HS-27A (cell line): ENCODE measurements at regions not wholly inside any gene's neighbourhood (a gene's known extent, or its start where the extent isn't known, plus 50 kb on each side); places are given as distances from the start of the nearest gene placed in this dataset.
A peak's percentile ranks its signal among the peaks of the same experiment; 100 is the strongest.

Source experiments
- DNase-seq: peaks from one replicate; pipeline ENCODE4 v3.0.0-alpha.2; 2012; ENCODE audit warnings: low read depth, missing footprints

GRCh38 chr2:212709280-212709679, 170.7 kb upstream of the ERBB4 start:
- no peak for DNase-seq

DNA sequence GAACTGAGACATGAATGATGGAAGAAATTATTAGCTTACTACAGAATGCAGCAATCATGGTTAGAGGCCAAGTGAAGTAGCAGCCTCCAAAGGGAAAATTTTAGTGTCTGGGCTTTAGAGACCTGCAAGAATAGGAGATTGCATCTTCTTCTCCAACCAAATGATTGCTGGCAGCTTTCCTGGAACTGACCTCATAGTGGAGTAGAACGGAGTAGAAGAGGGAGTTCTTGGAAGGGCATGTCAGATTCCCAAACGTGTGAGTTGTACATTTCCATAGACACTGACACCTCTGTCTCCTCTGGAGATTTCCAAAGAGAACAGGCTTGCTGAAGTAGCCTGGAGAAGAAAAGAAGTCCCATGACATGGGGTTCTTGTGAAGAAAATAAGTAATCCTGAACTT, 169.8 kb upstream of the ERBB4 start:
- no peak for DNase-seq

DNA sequence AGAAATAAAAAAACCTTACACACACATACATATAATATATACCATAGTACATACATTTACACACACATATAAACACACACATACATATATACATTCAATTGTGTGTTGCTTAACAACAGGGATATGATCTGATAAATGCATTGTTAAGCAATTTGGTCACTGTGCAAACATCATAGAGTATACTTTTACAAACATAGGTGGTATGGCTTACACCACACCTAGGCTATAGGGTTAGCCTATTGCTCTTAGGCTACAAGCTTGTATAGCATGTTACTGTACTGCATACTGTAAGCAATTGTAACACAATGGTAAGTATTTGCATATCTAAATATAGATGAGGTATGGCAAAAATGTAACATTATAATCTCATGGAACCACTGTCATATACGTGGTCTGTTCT, 156.8 kb upstream of the ERBB4 start:
- DNase-seq: no peak

- DNase-seq: no peak
Measured at GRCh38 chr2:212694398-212694797, 155.8 kb upstream of the ERBB4 start.

- no peak for DNase-seq
Measured at GRCh38 chr2:212692466-212692865, 153.9 kb upstream of the ERBB4 start.

DNA sequence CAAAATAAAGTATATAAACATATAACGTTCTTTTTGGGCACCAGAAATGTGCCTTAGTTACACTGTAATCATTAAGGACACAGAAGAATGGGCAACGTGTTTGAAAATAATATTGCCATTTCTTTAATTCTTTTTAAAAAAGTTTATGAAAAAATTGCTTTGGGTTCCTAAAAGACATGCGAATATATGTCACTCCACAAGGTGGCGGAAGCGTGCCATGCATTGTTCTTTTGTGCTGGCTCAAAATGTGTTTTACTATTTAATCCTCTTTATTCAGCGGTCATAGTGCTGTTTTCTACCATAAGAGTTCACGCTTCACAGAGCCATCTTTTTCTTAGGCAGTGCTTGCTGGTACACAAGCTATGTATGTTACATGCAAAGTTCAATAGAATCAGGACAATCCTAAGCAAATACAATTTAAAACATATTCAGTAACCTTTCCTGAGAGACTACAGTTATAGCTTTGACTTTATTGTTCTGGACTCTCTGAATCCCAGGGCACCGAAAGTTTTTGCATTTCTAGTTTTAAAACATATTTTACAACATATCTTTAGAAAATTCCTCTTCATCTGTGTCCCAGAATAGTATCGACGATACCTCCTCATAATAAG, 147.8 kb upstream of the ERBB4 start:
- DNase-seq: peak; percentile 47

- DNase-seq: no peak
Measured at GRCh38 chr2:212683346-212684097, 144.9 kb upstream of the ERBB4 start.

DNA sequence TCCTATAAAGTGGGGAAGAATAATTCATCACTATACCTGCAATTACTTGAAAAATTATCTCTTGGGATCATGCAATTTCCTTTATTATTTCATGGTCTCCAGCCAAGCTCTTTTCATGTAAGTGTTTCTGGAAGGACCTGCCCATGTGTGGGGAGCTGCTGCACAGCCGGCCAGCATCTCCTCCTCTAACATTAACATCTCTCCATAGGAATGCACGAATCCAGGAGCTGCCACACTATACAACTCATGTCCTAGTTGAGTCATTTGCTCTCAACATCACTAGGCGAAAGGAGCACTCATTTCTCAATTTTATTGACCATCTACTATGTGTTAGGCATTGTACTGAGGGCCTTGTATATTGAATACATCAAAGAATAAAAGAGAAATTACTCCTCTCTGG, 144.3 kb upstream of the ERBB4 start:
- DNase-seq: no peak

GRCh38 chr2:212677466-212677865, 138.9 kb upstream of the ERBB4 start:
- DNase-seq: no peak

- DNase-seq: no peak
Measured at GRCh38 chr2:212672186-212672585, 133.6 kb upstream of the ERBB4 start.

GRCh38 chr2:212669761-212670160, 131.2 kb upstream of the ERBB4 start:
- DNase-seq: no peak

DNA sequence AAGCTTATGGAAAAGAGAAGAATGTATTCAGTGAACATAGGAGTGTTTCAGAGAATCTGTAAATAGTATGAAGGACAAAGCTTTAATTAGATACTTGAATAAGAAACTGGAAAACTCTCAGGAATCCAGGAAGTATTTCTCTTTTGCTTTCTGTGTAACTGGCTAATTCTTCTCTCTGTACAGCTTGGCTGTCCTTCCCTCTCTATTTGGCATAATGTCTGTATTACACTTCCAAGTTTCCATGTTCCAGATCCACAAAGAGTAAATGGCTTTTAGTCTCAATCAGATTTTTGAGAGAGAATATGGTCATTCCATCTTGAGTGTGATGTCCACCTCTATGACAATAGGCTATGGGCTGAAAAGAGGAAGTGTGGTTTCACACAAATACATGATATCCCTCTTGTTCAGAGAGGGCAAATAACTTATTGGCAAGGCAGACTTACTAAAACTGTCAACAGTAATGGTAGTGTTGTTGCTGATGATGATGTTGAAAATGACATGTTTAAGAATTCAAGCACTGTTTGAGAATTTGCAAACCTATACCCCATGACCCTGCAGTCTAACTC, 129.2 kb upstream of the ERBB4 start:
- DNase-seq: no peak

DNA sequence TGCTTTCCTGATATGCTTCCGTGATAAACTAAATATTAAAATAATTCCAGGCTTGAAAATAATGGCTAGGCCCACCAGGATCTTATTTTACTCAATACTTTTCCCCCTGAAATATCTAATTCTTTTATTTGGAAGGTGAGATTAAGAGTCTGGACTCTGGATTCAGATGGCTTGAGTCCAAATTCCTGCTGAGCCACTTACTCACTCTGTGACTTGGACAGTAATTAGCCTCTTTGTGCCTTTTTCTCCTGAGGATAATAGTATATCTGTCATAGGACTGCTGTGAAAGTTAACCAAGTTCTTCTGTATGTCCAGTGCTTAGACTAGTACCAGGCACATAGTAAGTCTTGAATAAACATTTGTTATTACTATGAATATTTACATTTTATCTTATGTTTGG, 127.3 kb upstream of the ERBB4 start:
- no peak for DNase-seq

- no peak for DNase-seq
Measured at GRCh38 chr2:212659441-212659840, 120.8 kb upstream of the ERBB4 start.

GRCh38 chr2:212649646-212650045, 111.0 kb upstream of the ERBB4 start:
- DNase-seq: no peak

DNA sequence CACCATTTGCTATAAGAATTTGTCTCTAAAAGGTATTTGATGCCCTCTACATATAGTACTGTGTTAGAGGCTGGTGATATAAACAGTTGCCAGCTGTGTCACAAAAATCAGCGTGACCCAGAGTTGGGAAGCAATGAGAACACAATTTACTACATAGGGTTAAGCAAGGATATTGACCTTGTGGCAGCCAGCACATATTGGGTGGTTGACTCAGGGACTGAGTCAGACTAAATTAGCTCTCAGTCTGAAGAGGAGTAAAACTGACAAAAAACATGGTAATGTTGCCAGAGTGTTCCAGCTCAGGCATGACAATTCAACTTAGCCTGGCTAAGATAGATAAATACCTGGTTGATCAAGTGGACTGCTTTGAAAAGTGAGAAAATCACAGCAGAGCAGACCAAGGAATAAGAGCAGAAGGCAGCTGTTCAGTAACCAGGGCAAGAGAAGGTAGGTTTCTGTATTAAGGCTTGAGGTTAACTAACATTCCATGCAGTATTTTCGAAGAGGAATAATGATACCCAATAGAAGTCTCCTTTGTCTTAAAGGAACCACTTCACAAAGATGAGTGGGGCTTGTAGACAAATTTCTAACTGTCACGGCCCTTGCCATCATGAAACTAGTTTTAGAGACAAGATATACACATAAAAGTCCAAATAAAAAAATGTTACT, 108.2 kb upstream of the ERBB4 start:
- DNase-seq: peak; percentile 35

DNA sequence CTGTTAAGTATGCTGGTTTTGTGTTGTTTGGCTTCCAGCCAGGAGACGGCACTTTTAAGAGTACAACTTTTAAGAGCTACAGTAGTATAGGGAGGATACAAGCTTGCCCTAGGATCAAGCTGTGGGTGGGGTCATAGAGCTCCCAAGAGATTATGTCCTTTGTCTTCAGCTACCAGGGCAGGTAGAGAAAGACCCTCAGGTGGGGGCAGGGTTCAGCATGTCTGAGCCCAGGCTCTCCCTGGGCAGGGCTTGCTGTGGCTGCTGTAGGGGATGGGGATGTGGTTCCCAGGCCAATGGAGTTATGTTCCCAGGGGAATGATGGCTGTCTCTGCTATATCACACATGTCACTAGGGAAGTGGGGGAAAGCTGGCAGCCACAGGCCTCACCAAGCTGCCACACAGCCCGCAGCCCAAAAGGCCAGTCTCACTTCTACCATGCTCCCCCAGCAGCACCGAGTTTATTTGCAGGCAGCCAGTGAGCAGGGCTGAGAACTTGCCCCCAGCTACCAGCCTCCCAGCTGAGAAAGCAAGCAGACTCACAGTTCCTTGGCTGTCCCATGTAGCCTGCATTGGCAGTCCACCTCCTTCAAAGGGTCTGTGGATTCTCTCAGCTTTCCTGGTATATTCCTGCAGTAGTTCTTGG, 105.7 kb upstream of the ERBB4 start:
- no peak for DNase-seq

GRCh38 chr2:212640428-212640827, 101.8 kb upstream of the ERBB4 start:
- no peak for DNase-seq

DNA sequence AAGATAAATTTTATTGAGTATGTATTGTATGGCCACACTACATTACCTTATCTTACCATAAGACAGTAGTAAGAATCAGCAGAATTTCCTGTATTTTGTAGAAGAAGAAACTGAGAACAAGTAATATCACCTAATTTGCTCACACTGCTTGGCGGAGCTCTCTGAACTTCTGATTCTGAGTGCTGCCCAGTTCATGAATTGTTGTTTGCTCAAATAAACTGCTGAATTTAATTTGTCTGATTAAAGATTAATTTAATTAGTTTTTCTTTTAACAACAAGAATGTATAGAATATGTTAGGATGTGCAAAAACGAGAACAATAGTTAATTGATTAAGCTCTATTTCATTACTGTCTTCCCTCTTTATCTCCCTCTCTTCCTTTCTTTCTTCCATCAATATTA, 100.1 kb upstream of the ERBB4 start:
- no peak for DNase-seq

GRCh38 chr2:212628586-212628985, 90.0 kb upstream of the ERBB4 start:
- no peak for DNase-seq

DNA sequence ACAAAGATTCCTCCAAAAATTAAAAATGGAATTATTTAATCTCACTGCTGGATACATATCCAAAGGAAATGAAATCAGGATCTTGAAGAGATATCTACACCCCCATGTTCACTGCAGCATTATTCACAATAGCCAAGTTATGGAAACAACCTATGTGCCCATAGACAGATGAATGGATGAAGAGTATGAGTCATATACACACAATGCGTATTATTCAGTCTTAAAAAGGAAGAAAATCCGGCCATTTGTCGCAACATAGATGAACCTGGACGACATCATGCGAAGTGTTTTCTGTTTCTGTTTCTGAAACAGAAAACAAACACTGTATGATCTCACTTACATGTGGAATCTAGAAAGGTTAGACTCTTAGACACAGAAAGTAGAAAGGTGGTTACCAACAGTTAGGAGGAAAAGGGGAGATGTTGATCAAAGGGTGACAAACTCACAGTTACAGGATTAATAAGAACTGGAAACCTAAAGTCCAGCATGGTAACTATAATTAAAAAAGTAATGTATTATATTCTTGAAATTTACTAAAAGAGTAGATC, 87.8 kb upstream of the ERBB4 start:
- no peak for DNase-seq

- no peak for DNase-seq
Measured at GRCh38 chr2:212619954-212620353, 81.4 kb upstream of the ERBB4 start.
